NOMO-1 treated with dmso at 0.1 percent for 144 hours (cell line): ENCODE measurements at regions not wholly inside any gene's neighbourhood (a gene's known extent, or its start where the extent isn't known, plus 50 kb on each side); places are given as distances from the start of the nearest gene placed in this dataset.
"Not testable (repeated sequence)": the region's sequence is repeated elsewhere in the genome, so short reads cannot be mapped to it uniquely, and the experiment has no call there.

Source experiments
- DNase-seq: peaks from one replicate; lab custom pipeline; 2025; ENCODE audit not compliant: unreplicated experiment; lab: John Stamatoyannopoulos, UW

- no peak for DNase-seq
Observed at GRCh38 chr7:32765185-32765584, 126.4 kb downstream of the KBTBD2 start.

- no peak for DNase-seq
Observed at GRCh38 chr7:32762925-32763293, 128.7 kb downstream of the KBTBD2 start.

GRCh38 chr7:32762206-32762924, 129.2 kb downstream of the KBTBD2 start:
- DNase-seq = not testable (repeated sequence)

- no peak for DNase-seq
Observed at GRCh38 chr7:32761451-32762205, 129.9 kb downstream of the KBTBD2 start.

GRCh38 chr7:32760755-32761154, 130.8 kb downstream of the KBTBD2 start:
- DNase-seq = not testable (repeated sequence)

- DNase-seq = not testable (repeated sequence)
Observed at GRCh38 chr7:32759859-32760258, 131.7 kb downstream of the KBTBD2 start.

GRCh38 chr7:32753872-32754271, 137.7 kb downstream of the KBTBD2 start:
- DNase-seq = not testable (repeated sequence)

- not testable (repeated sequence) for DNase-seq
Observed at GRCh38 chr7:32748337-32748736, 143.2 kb downstream of the KBTBD2 start.

GRCh38 chr7:32747443-32748148, 144.0 kb downstream of the KBTBD2 start:
- not testable (repeated sequence) for DNase-seq

GRCh38 chr7:32741853-32742476, 149.6 kb downstream of the KBTBD2 start:
- DNase-seq = not testable (repeated sequence)

GRCh38 chr7:32739749-32740148, 151.8 kb downstream of the KBTBD2 start:
- DNase-seq = not testable (repeated sequence)

GRCh38 chr7:32738390-32738789, 153.2 kb downstream of the KBTBD2 start:
- not testable (repeated sequence) for DNase-seq

- not testable (repeated sequence) for DNase-seq
Observed at GRCh38 chr7:32732767-32733166, 158.8 kb downstream of the KBTBD2 start.

GRCh38 chr7:32729335-32729675, 162.3 kb downstream of the KBTBD2 start:
- DNase-seq = not testable (repeated sequence)

- peak; percentile 18 for DNase-seq
Observed at GRCh38 chr7:32728412-32729334, 162.9 kb downstream of the KBTBD2 start.

GRCh38 chr7:32727483-32728411, 163.8 kb downstream of the KBTBD2 start:
- peak; percentile 7 for DNase-seq

- DNase-seq = not testable (repeated sequence)
Observed at GRCh38 chr7:32722837-32723236, 168.7 kb downstream of the KBTBD2 start.

GRCh38 chr7:32694182-32694581, 197.4 kb downstream of the KBTBD2 start:
- DNase-seq = no peak
